Osteoblast (primary cell): ENCODE measurements at regions not wholly inside any gene's neighbourhood (a gene's known extent, or its start where the extent isn't known, plus 50 kb on each side); places are given as distances from the start of the nearest gene placed in this dataset.

ENCODE experiments used
- DNase-seq: peaks from one replicate; pipeline ENCODE4 v3.0.0; 2011; ENCODE audit warnings: low spot score, mixed read lengths; ENCODE audit not compliant: insufficient read length; ENCODE audit errors: missing footprints
- H2AFZ ChIP-seq: 2 replicates; pipeline ENCODE4 v1.6.0; 2011; ENCODE audit warnings: mild to moderate bottlenecking, low read length
- H3K27ac ChIP-seq: 2 replicates; pipeline ENCODE4 v1.5.1; 2011; ENCODE audit warnings: mild to moderate bottlenecking, low read depth, low read length, moderate library complexity
- H3K27me3 ChIP-seq: 2 replicates; pipeline ENCODE4 v1.6.0; 2012; ENCODE audit warnings: mild to moderate bottlenecking, control low read depth, inconsistent platforms, low read length, moderate library complexity; ENCODE audit not compliant: insufficient read depth
- H3K36me3 ChIP-seq: 2 replicates; pipeline ENCODE4 v1.5.1; 2011; ENCODE audit warnings: mild to moderate bottlenecking, low read length, control low read depth, moderate library complexity; ENCODE audit not compliant: insufficient read depth
- H3K4me1 ChIP-seq: 2 replicates; pipeline ENCODE4 v1.5.1; 2011; ENCODE audit warnings: mild to moderate bottlenecking, low read length, control low read depth, moderate library complexity; ENCODE audit not compliant: insufficient read depth
- H3K4me2 ChIP-seq: 2 replicates; pipeline ENCODE4 v1.6.0; 2011; ENCODE audit warnings: mild to moderate bottlenecking, low read length; ENCODE audit not compliant: insufficient read depth
- H3K4me3 ChIP-seq: fragments of 200-600 bp; sonication (generic); 3 replicates; pipeline ENCODE4 v1.5.1; 2012; ENCODE audit warnings: mild to moderate bottlenecking, low read length, inconsistent platforms; ENCODE audit not compliant: insufficient read depth
- H3K79me2 ChIP-seq: 2 replicates; pipeline ENCODE4 v1.6.0; 2012; ENCODE audit warnings: mild to moderate bottlenecking, low read length, control low read depth, inconsistent platforms; ENCODE audit not compliant: insufficient read depth
- H3K9me3 ChIP-seq: 2 replicates; pipeline ENCODE4 v1.5.1; 2011; ENCODE audit warnings: low read depth, low read length, control low read depth
- H4K20me1 ChIP-seq: 2 replicates; pipeline ENCODE4 v1.6.0; 2012; ENCODE audit warnings: mild to moderate bottlenecking, low read length, control low read depth; ENCODE audit not compliant: insufficient read depth
- CTCF ChIP-seq: IDR thresholded peaks from 2 replicates; pipeline ENCODE4 v1.5.1; 2011; ENCODE audit warnings: mild to moderate bottlenecking, low read depth, low read length, moderate library complexity; ENCODE audit errors: extremely low read depth

GRCh38 chr10:108244443-108245228 lies 1080.1 kb upstream of the SORCS1 start:
- Histone ChIP-seq H3K27ac (no peak overlapping the region), H3K4me2 (no peak overlapping the region), H2AFZ (no peak overlapping the region), H3K9me3 (peaks cover 3% of the 10 kb centered on the region), H3K4me3 (no peak overlapping the region), H3K79me2 (no peaks in the 10 kb centered on the region), H3K27me3 (no peaks in the 10 kb centered on the region), H4K20me1 (no peaks in the 10 kb centered on the region), H3K4me1 (no peaks in the 10 kb centered on the region), H3K36me3 (no peaks in the 10 kb centered on the region)
- no peak for DNase-seq
- no peak for TF ChIP-seq CTCF

- Histone ChIP-seq H3K4me3 (no peak overlapping the region), H3K36me3 (no peaks in the 10 kb centered on the region), H3K9me3 (peaks cover 3% of the 10 kb centered on the region), H3K4me2 (no peak overlapping the region), H4K20me1 (no peaks in the 10 kb centered on the region), H2AFZ (no peak overlapping the region), H3K4me1 (no peaks in the 10 kb centered on the region), H3K27ac (no peak overlapping the region), H3K79me2 (no peaks in the 10 kb centered on the region), H3K27me3 (no peaks in the 10 kb centered on the region)
- no peak for DNase-seq
- no peak for TF ChIP-seq CTCF
These were observed 1076.7 kb upstream of the SORCS1 start for GRCh38 chr10:108241166-108241565.

GRCh38 chr10:108238261-108238660 lies 1073.8 kb upstream of the SORCS1 start:
- Histone ChIP-seq H3K27ac (no peak overlapping the region), H3K4me3 (no peak overlapping the region), H3K27me3 (no peaks in the 10 kb centered on the region), H3K4me1 (no peaks in the 10 kb centered on the region), H3K9me3 (no peaks in the 10 kb centered on the region), H3K4me2 (no peak overlapping the region), H3K79me2 (no peaks in the 10 kb centered on the region), H4K20me1 (no peaks in the 10 kb centered on the region), H3K36me3 (no peaks in the 10 kb centered on the region), H2AFZ (no peak overlapping the region)
- no peak for TF ChIP-seq CTCF
- DNase-seq = no peak

GRCh38 chr10:108230478-108231170 lies 1066.1 kb upstream of the SORCS1 start:
- peaks cover 2% of the 10 kb centered on the region for H3K9me3 ChIP-seq
- TF ChIP-seq CTCF = no peak
- H3K4me1 ChIP-seq = no peaks in the 10 kb centered on the region
- no peaks in the 10 kb centered on the region for H3K79me2 ChIP-seq
- H3K27me3 ChIP-seq = no peaks in the 10 kb centered on the region
- no peak overlapping the region for H3K4me3 ChIP-seq
- H4K20me1 ChIP-seq = no peaks in the 10 kb centered on the region
- no peak overlapping the region for H3K27ac ChIP-seq
- H2AFZ ChIP-seq = no peak overlapping the region
- DNase-seq = no peak
- H3K36me3 ChIP-seq = no peaks in the 10 kb centered on the region
- no peak overlapping the region for H3K4me2 ChIP-seq
